HL-60 (cell line): ENCODE measurements at regions not wholly inside any gene's neighbourhood (a gene's known extent, or its start where the extent isn't known, plus 50 kb on each side); places are given as distances from the start of the nearest gene placed in this dataset.

Experiments used
- DNase-seq, 2 experiments: peaks; one replicate each; pipeline ENCODE4 v3.0.0-alpha.2; 2010 to 2020; ENCODE audit warnings: low read depth in 1 of 2, low spot score in 1 of 2
- H3K27ac ChIP-seq: fragments of 250-450 bp; sonication (Bioruptor Pico); replicated peaks from 2 replicates; pipeline ENCODE4 v1.5.1; 2020; ENCODE audit warnings: mild to moderate bottlenecking, moderate library complexity
- H3K27me3 ChIP-seq: fragments of 250-450 bp; sonication (Bioruptor Pico); 2 replicates; pipeline ENCODE4 v1.5.1; 2021; ENCODE audit warnings: mild to moderate bottlenecking, moderate library complexity; ENCODE audit not compliant: insufficient read depth, poor library complexity, severe bottlenecking
- H3K4me3 ChIP-seq: replicated peaks from 2 replicates; pipeline ENCODE4 v1.5.1; 2011; ENCODE audit warnings: mild to moderate bottlenecking, control low read depth, low read length; ENCODE audit not compliant: insufficient read depth
- GABPA ChIP-seq: IDR thresholded peaks from 2 replicates; pipeline ENCODE4 v1.6.1; 2012; ENCODE audit warnings: low read depth
- POLR2AphosphoS5 ChIP-seq: IDR thresholded peaks from 2 replicates; pipeline ENCODE4 v1.6.1; 2012; ENCODE audit warnings: low read depth
- REST ChIP-seq: IDR thresholded peaks from 2 replicates; pipeline ENCODE4 v1.6.1; 2012; ENCODE audit warnings: low read depth; ENCODE audit not compliant: insufficient replicate concordance
- SPI1 ChIP-seq: IDR thresholded peaks from 2 replicates; pipeline ENCODE4 v1.6.1; 2012; ENCODE audit warnings: low read depth, mild to moderate bottlenecking, borderline replicate concordance
- TF ChIP-seq, protein P1 (sequence below): IDR thresholded peaks from one replicate; pipeline ENCODE4 v1.5.1; 2011; ENCODE audit warnings: low read length, control low read depth, inconsistent platforms; ENCODE audit not compliant: insufficient read depth

DNA sequence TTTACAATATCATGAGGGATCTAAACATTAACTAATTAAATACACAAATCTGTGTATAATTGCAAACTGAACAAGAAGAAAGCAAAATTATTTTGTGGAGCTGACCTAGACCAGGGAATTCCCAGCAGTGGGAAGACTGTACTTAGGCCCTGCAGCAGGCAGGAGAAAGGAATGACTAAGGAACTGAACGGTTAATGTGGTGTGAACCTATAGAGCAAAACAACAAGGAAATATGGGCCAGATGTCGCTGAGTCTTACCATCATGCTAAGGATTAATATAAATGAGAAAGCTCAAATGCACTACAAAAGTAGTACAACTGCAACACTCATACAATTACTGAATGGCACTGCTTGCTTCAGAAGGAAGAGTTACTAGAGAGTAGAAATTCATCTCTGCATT, 120.3 kb upstream of the ATXN3L start:
- Histone ChIP-seq H3K27me3 (no peaks in the 10 kb centered on the region), H3K4me3 (no peak overlapping the region), H3K27ac (no peak overlapping the region)
- DNase-seq, result no peak
- TF ChIP-seq, protein P1, sequence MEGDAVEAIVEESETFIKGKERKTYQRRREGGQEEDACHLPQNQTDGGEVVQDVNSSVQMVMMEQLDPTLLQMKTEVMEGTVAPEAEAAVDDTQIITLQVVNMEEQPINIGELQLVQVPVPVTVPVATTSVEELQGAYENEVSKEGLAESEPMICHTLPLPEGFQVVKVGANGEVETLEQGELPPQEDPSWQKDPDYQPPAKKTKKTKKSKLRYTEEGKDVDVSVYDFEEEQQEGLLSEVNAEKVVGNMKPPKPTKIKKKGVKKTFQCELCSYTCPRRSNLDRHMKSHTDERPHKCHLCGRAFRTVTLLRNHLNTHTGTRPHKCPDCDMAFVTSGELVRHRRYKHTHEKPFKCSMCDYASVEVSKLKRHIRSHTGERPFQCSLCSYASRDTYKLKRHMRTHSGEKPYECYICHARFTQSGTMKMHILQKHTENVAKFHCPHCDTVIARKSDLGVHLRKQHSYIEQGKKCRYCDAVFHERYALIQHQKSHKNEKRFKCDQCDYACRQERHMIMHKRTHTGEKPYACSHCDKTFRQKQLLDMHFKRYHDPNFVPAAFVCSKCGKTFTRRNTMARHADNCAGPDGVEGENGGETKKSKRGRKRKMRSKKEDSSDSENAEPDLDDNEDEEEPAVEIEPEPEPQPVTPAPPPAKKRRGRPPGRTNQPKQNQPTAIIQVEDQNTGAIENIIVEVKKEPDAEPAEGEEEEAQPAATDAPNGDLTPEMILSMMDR, result no peak
- no peak for TF ChIP-seq REST
- no peak for TF ChIP-seq GABPA
- no peak for TF ChIP-seq SPI1
- no peak for TF ChIP-seq POLR2AphosphoS5

- no peaks in the 10 kb centered on the region for H3K27me3 ChIP-seq
- H3K27ac ChIP-seq, result no peak overlapping the region
- no peak for DNase-seq
- TF ChIP-seq GABPA (no peak), SPI1 (no peak)
- no peak overlapping the region for H3K4me3 ChIP-seq
These were observed 113.4 kb upstream of the ATXN3L start for GRCh38 chrX:13433298-13433605.

DNA sequence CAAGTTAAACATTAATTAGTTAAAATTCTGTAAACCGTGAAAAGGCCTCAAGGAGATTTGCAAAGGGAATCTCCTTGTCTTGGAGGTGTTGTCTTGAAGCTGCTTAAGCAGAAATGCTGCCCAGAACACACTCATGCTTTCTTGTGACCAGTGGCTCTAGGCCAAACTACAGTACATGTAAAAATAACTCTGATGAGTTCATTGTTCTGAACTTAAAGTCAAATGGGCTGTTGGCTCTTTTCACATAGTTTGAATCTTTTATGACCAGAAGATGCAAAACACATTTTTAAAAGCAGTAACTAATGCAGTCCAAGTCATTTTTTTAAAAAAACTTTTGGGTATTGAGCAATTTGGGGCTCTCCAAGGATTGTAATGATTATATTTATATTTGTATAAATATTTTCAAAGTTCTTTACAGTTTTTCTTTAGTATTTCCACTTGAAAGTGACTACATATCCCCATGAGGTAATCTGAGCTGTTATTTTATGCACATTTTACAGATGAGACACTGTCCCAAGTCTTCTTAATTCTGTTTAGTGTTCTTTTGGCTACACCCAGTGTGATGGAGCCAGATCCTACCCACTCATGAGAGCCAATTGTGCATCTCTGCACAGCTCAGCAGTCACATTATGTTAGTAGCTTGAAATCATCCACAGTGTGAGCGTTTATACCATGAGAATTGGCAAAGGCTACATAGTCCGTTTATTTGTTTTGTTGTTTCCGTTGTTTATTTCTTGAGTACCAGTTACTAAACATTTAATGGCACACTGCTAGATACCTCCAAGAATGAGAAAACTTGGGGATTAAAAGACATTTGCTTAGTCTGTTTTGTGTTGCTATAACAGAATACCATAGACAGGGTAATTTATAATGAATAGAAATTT, 112.8 kb upstream of the ATXN3L start:
- DNase-seq, result no peak
- Histone ChIP-seq H3K4me3 (no peak overlapping the region), H3K27ac (no peak overlapping the region), H3K27me3 (no peaks in the 10 kb centered on the region)
- TF ChIP-seq REST (no peak), SPI1 (no peak), POLR2AphosphoS5 (no peak), GABPA (no peak)
- TF ChIP-seq, protein P1, result no peak

GRCh38 chrX:13430136-13430827, 110.4 kb upstream of the ATXN3L start:
- Histone ChIP-seq H3K27me3 (no peaks in the 10 kb centered on the region), H3K4me3 (no peak overlapping the region), H3K27ac (no peak overlapping the region)
- DNase-seq, result no peak
- TF ChIP-seq REST (no peak), POLR2AphosphoS5 (no peak), SPI1 (no peak), GABPA (no peak)
- TF ChIP-seq, protein P1, result no peak
